ENCODE measurements at regions not wholly inside any gene's neighbourhood (a gene's known extent, or its start where the extent isn't known, plus 50 kb on each side); places are given as distances from the start of the nearest gene placed in this dataset.

DNA sequence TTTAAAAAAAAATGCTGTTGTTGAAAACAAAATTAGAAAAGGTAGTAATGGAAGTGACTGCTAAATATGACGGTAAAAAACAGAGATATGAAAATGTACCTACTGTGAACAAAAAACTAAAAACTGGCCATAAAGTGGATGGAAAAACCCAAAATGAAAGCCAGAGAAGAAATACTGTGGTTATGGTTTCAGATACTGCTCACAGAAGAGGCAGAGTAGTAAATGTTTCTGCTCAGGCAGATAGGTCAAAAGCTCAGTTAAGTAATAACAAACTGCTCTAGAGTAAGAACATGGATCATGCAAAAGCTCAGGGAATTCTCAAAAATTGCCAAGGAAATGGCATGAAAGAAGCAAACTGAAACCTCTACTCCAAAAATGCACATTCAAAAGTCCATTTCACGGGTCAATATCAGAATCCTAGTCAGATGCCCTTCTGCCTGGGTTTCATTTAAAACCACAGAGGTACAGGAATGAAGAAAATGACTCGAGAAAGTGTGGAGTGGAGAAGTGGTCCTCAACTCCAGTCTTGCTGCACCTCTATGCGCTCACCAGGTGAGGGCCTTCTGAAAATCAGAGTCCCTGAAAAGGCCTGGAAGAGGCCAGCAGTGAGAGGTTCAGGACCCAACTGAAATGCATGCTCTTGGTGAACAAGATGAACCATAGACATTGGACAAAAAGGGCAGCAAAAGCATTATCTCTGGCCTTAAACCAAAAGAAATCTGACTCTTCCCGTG, 315.0 kb upstream of the SPRY2 start:
- DNase-seq, result no peak
- H3K4me3 ChIP-seq (ENCODE audit: low read depth, low read length), result no peak overlapping the region
- H3K27me3 ChIP-seq (replicated peaks), result no peaks in the 10 kb centered on the region
- H3K27ac ChIP-seq, result no peak overlapping the region
- no peaks in the 10 kb centered on the region for H3K36me3 ChIP-seq (replicated peaks)
- TF ChIP-seq, protein P1, sequence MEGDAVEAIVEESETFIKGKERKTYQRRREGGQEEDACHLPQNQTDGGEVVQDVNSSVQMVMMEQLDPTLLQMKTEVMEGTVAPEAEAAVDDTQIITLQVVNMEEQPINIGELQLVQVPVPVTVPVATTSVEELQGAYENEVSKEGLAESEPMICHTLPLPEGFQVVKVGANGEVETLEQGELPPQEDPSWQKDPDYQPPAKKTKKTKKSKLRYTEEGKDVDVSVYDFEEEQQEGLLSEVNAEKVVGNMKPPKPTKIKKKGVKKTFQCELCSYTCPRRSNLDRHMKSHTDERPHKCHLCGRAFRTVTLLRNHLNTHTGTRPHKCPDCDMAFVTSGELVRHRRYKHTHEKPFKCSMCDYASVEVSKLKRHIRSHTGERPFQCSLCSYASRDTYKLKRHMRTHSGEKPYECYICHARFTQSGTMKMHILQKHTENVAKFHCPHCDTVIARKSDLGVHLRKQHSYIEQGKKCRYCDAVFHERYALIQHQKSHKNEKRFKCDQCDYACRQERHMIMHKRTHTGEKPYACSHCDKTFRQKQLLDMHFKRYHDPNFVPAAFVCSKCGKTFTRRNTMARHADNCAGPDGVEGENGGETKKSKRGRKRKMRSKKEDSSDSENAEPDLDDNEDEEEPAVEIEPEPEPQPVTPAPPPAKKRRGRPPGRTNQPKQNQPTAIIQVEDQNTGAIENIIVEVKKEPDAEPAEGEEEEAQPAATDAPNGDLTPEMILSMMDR (IDR thresholded peaks at IDR 0.05; ENCODE audit: low read depth, low read length, missing control alignments), result peak; percentile 2
- in situ Hi-C loops (cut with HindIII; ENCODE audit: low pct_ligation_motif_present, low sequenced_read_pairs), result no loop called here

DNA sequence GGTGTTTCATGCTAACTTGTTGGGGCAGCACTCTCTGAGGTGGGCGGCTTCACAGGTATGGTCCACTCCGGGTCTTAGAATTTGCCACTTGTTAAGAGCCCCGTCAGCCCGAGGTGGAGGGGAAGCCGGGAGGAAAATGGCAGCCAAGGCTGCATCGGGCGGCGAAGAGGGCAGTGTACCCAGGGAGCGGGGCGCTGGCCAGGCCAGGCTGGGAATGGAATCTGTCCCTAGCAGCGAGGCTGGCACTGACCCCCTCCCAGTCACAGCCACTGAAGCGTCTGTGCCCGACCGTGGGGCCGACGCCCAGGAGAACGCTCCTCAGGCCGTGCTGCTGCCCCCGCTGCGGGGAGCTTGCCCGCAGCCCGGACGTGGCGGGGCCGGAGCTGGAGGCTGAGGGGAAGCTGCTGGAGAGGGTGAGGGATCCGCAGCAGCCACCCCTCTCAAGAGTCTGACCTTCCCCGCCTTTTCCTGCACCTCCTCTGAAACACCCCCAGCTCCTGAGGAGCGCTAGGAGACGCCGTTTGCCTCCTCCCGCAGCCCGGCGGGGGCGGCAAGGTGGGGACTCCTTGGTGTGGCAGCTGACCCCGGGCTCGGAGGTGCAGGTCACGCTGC, 313.8 kb upstream of the SPRY2 start:
- DNase-seq, result no peak
- H3K27ac ChIP-seq, result no peak overlapping the region
- in situ Hi-C loops (cut with HindIII; ENCODE audit: low pct_ligation_motif_present, low sequenced_read_pairs), result no loop called here
- no peaks in the 10 kb centered on the region for H3K36me3 ChIP-seq (replicated peaks)
- no peaks in the 10 kb centered on the region for H3K27me3 ChIP-seq (replicated peaks)
- TF ChIP-seq, protein P1 (IDR thresholded peaks at IDR 0.05; ENCODE audit: low read depth, low read length, missing control alignments), result no peak
- H3K4me3 ChIP-seq (ENCODE audit: low read depth, low read length), result peak overlapping the region; percentile 48

DNA sequence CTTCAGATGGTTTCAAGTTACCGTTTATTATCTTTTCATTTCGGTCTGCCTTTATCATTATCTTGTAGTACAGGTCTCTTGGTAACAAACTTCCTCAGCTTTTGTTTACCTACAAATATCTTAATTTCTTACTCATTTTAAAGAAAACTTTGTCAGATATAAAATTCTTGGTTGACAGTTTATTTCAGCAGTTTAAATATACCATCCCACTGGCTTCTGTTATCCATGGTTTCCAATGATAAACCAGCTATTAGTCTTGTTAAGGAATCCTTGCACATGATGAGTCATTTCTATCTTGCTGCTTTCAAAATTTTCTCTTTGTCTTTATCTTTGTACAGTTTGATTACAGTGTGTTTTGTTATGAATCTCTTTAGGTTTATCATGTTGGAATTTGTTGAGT, 308.3 kb upstream of the SPRY2 start:
- Histone ChIP-seq H3K27me3 (replicated peaks) (no peaks in the 10 kb centered on the region), H3K4me3 (ENCODE audit: low read depth, low read length) (no peak overlapping the region), H3K36me3 (replicated peaks) (no peaks in the 10 kb centered on the region), H3K27ac (no peak overlapping the region)
- TF ChIP-seq, protein P1 (IDR thresholded peaks at IDR 0.05; ENCODE audit: low read depth, low read length, missing control alignments), result no peak
- DNase-seq, result no peak
- in situ Hi-C loops (cut with HindIII; ENCODE audit: low pct_ligation_motif_present, low sequenced_read_pairs), result no loop called here

DNA sequence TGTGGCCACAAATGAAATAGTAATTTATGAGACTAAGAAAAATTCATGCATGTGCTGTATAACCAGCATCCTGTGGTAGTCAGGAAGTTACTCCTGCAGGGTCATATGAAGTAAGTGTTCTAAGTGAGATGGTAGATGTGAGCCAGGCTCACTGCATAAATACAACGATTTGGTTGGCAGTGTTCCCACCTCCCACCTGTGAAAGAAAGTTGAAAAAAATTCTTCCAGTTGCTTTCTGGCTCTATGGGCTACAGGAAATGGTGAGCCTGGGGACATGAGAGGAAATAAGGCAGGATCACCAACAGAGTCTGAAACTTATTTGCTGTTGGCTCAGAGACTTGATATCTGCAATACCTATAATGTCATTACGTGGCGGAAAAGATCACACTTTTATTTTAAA, 301.7 kb upstream of the SPRY2 start:
- TF ChIP-seq, protein P1 (IDR thresholded peaks at IDR 0.05; ENCODE audit: low read depth, low read length, missing control alignments), result no peak
- DNase-seq, result no peak
- Histone ChIP-seq H3K27me3 (replicated peaks) (no peaks in the 10 kb centered on the region), H3K4me3 (ENCODE audit: low read depth, low read length) (no peak overlapping the region), H3K36me3 (replicated peaks) (no peaks in the 10 kb centered on the region), H3K27ac (no peak overlapping the region)
- in situ Hi-C loops (cut with HindIII; ENCODE audit: low pct_ligation_motif_present, low sequenced_read_pairs), result no loop called here

DNA sequence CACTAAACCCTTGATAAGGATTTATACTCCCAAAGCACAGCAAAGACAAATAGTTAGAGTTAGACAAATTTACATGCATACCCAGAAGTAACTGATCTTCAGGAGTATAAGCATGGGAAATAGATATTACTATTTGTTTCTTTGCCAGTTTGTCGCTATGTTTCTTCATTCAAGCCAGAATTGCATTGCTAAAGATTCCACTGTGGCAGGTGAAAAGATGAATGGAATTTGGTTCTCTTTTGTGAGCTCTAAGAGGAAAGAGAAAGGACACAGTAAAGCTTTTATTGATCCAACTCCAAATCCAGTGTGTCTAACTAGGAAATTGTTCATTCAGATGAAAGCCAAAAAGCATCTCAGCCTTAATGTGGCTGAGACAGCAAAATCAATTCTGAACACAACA, 292.3 kb upstream of the SPRY2 start:
- in situ Hi-C loops (cut with HindIII; ENCODE audit: low pct_ligation_motif_present, low sequenced_read_pairs), result no loop called here
- DNase-seq, result no peak
- Histone ChIP-seq H3K27me3 (replicated peaks) (no peaks in the 10 kb centered on the region), H3K27ac (no peak overlapping the region), H3K4me3 (ENCODE audit: low read depth, low read length) (no peak overlapping the region), H3K36me3 (replicated peaks) (no peaks in the 10 kb centered on the region)
- TF ChIP-seq, protein P1 (IDR thresholded peaks at IDR 0.05; ENCODE audit: low read depth, low read length, missing control alignments), result no peak
